ENCODE measurements at regions not wholly inside any gene's neighbourhood (a gene's known extent, or its start where the extent isn't known, plus 50 kb on each side); places are given as distances from the start of the nearest gene placed in this dataset.
"Not testable (repeated sequence)": the region's sequence is repeated elsewhere in the genome, so short reads cannot be mapped to it uniquely, and the experiment has no call there.

DNA sequence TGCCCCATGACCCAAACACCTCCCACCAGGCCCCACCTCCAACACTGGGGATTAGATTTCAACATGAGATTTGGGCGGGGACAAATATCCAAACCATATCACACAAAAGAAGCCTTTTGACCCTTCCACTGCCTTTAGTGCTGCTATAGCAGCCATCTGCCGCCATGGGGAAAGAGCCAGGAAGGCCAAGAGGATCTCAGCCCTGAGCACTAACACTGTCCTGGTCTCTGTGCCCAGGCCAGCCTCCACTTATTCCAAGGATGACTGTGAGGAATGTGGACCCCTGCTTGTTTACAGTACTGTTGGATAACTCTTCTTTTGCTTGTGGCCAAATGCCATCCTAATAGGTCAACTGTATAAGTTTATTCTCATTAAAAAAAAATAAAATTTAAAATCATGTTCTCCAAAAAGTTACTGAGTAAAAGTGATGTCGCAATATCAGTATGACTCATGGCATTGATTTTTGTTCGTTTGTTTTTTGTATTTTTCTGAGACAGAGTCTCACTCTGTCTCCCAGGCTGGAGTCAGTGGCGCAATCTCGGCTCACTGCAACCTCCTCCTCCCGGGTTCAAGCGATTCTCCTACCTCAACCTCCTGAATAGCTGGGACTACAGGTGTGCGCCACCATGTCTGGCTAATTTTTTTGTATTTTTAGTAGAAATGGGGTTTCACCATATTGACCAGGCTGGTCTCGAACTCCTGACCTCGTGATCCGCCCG, 166.4 kb downstream of the NDUFA12 start (continued):
- TF ChIP-seq POGZ (CRISPR knock-in tag; IDR thresholded peaks at IDR 0.05) (peak; percentile 57), ZMYM3 (CRISPR knock-in tag; IDR thresholded peaks at IDR 0.05) (peak; percentile 88), CREM (IDR thresholded peaks at IDR 0.05) (peak; percentile 20; the same call in 1 of the 2 replicates), FOSL1 (CRISPR knock-in tag; IDR thresholded peaks at IDR 0.05; ENCODE audit: borderline replicate concordance) (peak; percentile 93), FOSL2 (CRISPR knock-in tag; IDR thresholded peaks at IDR 0.05) (peak; percentile 96), JUNB (CRISPR knock-in tag; IDR thresholded peaks at IDR 0.05; ENCODE audit: borderline replicate concordance) (peak; percentile 92), CREB1 (CRISPR knock-in tag; IDR thresholded peaks at IDR 0.05) (peak; percentile 33), ZNF460 (CRISPR knock-in tag; IDR thresholded peaks at IDR 0.05; ENCODE audit: borderline replicate concordance) (peak; percentile 95), GATAD2A (CRISPR knock-in tag; IDR thresholded peaks at IDR 0.05) (peak; percentile 47; the same call in 1 of the 2 replicates), KDM1A (CRISPR knock-in tag; IDR thresholded peaks at IDR 0.05) (peak; percentile 73; the same call in 1 of the 2 replicates), GFI1 (CRISPR knock-in tag; IDR thresholded peaks at IDR 0.05; ENCODE audit: borderline replicate concordance) (peak; percentile 59; the same call in 1 of the 2 replicates), CEBPG (CRISPR knock-in tag; IDR thresholded peaks at IDR 0.05) (peak; percentile 88), CEBPB (IDR thresholded peaks at IDR 0.05; ENCODE audit: borderline replicate concordance, low read depth, low read length) (peak; percentile 94), BCL6 (CRISPR knock-in tag; IDR thresholded peaks at IDR 0.05) (peak; percentile 79), JUND (CRISPR knock-in tag; IDR thresholded peaks at IDR 0.05) (peak; percentile 92), SOX6 (CRISPR knock-in tag; IDR thresholded peaks at IDR 0.05) (peak; percentile 38; the same call in 1 of the 2 replicates)
- TF ChIP-seq CREM (CRISPR knock-in tag; IDR thresholded peaks at IDR 0.05); CREB1 (IDR thresholded peaks at IDR 0.05); SOX6 (IDR thresholded peaks at IDR 0.05): not testable (repeated sequence)
- TF ChIP-seq, protein P1, sequence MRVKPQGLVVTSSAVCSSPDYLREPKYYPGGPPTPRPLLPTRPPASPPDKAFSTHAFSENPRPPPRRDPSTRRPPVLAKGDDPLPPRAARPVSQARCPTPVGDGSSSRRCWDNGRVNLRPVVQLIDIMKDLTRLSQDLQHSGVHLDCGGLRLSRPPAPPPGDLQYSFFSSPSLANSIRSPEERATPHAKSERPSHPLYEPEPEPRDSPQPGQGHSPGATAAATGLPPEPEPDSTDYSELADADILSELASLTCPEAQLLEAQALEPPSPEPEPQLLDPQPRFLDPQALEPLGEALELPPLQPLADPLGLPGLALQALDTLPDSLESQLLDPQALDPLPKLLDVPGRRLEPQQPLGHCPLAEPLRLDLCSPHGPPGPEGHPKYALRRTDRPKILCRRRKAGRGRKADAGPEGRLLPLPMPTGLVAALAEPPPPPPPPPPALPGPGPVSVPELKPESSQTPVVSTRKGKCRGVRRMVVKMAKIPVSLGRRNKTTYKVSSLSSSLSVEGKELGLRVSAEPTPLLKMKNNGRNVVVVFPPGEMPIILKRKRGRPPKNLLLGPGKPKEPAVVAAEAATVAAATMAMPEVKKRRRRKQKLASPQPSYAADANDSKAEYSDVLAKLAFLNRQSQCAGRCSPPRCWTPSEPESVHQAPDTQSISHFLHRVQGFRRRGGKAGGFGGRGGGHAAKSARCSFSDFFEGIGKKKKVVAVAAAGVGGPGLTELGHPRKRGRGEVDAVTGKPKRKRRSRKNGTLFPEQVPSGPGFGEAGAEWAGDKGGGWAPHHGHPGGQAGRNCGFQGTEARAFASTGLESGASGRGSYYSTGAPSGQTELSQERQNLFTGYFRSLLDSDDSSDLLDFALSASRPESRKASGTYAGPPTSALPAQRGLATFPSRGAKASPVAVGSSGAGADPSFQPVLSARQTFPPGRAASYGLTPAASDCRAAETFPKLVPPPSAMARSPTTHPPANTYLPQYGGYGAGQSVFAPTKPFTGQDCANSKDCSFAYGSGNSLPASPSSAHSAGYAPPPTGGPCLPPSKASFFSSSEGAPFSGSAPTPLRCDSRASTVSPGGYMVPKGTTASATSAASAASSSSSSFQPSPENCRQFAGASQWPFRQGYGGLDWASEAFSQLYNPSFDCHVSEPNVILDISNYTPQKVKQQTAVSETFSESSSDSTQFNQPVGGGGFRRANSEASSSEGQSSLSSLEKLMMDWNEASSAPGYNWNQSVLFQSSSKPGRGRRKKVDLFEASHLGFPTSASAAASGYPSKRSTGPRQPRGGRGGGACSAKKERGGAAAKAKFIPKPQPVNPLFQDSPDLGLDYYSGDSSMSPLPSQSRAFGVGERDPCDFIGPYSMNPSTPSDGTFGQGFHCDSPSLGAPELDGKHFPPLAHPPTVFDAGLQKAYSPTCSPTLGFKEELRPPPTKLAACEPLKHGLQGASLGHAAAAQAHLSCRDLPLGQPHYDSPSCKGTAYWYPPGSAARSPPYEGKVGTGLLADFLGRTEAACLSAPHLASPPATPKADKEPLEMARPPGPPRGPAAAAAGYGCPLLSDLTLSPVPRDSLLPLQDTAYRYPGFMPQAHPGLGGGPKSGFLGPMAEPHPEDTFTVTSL (CRISPR knock-in tag; IDR thresholded peaks at IDR 0.05; ENCODE audit: borderline replicate concordance) = peak; percentile 58; the same call in 1 of the 2 replicates
- TF ChIP-seq, protein P2, sequence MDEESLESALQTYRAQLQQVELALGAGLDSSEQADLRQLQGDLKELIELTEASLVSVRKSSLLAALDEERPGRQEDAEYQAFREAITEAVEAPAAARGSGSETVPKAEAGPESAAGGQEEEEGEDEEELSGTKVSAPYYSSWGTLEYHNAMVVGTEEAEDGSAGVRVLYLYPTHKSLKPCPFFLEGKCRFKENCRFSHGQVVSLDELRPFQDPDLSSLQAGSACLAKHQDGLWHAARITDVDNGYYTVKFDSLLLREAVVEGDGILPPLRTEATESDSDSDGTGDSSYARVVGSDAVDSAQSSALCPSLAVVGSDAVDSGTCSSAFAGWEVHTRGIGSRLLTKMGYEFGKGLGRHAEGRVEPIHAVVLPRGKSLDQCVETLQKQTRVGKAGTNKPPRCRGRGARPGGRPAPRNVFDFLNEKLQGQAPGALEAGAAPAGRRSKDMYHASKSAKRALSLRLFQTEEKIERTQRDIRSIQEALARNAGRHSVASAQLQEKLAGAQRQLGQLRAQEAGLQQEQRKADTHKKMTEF (CRISPR knock-in tag; IDR thresholded peaks at IDR 0.05) = peak; percentile 35; the same call in 1 of the 2 replicates
- TF ChIP-seq, protein P3, sequence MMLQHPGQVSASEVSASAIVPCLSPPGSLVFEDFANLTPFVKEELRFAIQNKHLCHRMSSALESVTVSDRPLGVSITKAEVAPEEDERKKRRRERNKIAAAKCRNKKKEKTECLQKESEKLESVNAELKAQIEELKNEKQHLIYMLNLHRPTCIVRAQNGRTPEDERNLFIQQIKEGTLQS (CRISPR knock-in tag; IDR thresholded peaks at IDR 0.05) = peak; percentile 83
